H9 (cell line): ENCODE measurements at regions not wholly inside any gene's neighbourhood (a gene's known extent, or its start where the extent isn't known, plus 50 kb on each side); places are given as distances from the start of the nearest gene placed in this dataset.

ENCODE experiments used
- DNase-seq: peaks from one replicate; pipeline ENCODE4 v3.0.0-alpha.2; 2017
- H2AFZ ChIP-seq: one replicate; pipeline ENCODE4 v1.6.1; 2013; ENCODE audit warnings: mild to moderate bottlenecking, low read length, control low read depth, moderate library complexity
- H2AK5ac ChIP-seq: 2 replicates; pipeline ENCODE4 v1.6.1; 2013; ENCODE audit warnings: low read length, control low read depth, mixed read lengths; ENCODE audit not compliant: insufficient read length
- H2BK120ac ChIP-seq: one replicate; pipeline ENCODE4 v1.6.1; 2013; ENCODE audit warnings: low read depth, mild to moderate bottlenecking, low read length, control low read depth, inconsistent platforms; ENCODE audit not compliant: poor library complexity, severe bottlenecking
- H2BK12ac ChIP-seq: 2 replicates; pipeline ENCODE4 v1.6.1; 2013; ENCODE audit warnings: low read length, control low read depth, mixed read lengths, low read depth; ENCODE audit not compliant: insufficient read length
- H2BK15ac ChIP-seq: 2 replicates; pipeline ENCODE4 v1.6.1; 2013; ENCODE audit warnings: low read depth, low read length, control low read depth
- H2BK20ac ChIP-seq: one replicate; pipeline ENCODE4 v1.6.1; 2013; ENCODE audit warnings: low read depth, mild to moderate bottlenecking, low read length, control low read depth, inconsistent platforms; ENCODE audit not compliant: poor library complexity, severe bottlenecking
- H2BK5ac ChIP-seq: 2 replicates; pipeline ENCODE4 v1.6.1; 2013; ENCODE audit warnings: low read length, control low read depth, mixed read lengths; ENCODE audit not compliant: insufficient read length
- H3K14ac ChIP-seq: 2 replicates; pipeline ENCODE4 v1.6.1; 2013; ENCODE audit warnings: low read length, control low read depth; ENCODE audit not compliant: insufficient read depth
- H3K18ac ChIP-seq: 2 replicates; pipeline ENCODE4 v1.6.1; 2013; ENCODE audit warnings: low read depth, mild to moderate bottlenecking, mixed read lengths, low read length, control low read depth; ENCODE audit not compliant: insufficient read length
- H3K23ac ChIP-seq: 2 replicates; pipeline ENCODE4 v1.6.1; 2013; ENCODE audit warnings: low read length, control low read depth, mixed read lengths, low read depth; ENCODE audit not compliant: insufficient read length
- H3K23me2 ChIP-seq: 2 replicates; pipeline ENCODE4 v1.6.1; 2013; ENCODE audit warnings: low read depth, mild to moderate bottlenecking, mixed read lengths, low read length, control low read depth; ENCODE audit not compliant: insufficient read length, poor library complexity, severe bottlenecking
- H3K27ac ChIP-seq: 2 replicates; pipeline ENCODE4 v1.5.1; 2013; ENCODE audit warnings: low read length, control low read depth, mixed read lengths, low read depth; ENCODE audit not compliant: insufficient read length
- H3K27me3 ChIP-seq: 2 replicates; pipeline ENCODE4 v1.6.1; 2013; ENCODE audit warnings: low read length, control low read depth, inconsistent platforms; ENCODE audit not compliant: insufficient read depth
- H3K4ac ChIP-seq: 2 replicates; pipeline ENCODE4 v1.6.1; 2013; ENCODE audit warnings: low read depth, mild to moderate bottlenecking, control low read depth, inconsistent platforms, low read length, moderate library complexity
- H3K4me1 ChIP-seq: 2 replicates; pipeline ENCODE4 v1.6.1; 2013; ENCODE audit warnings: low read length, control low read depth, inconsistent platforms; ENCODE audit not compliant: insufficient read depth
- H3K4me2 ChIP-seq: 2 replicates; pipeline ENCODE4 v1.6.1; 2013; ENCODE audit warnings: low read length, control low read depth, mixed read lengths; ENCODE audit not compliant: insufficient read length, insufficient read depth
- H3K56ac ChIP-seq: 2 replicates; pipeline ENCODE4 v1.6.1; 2013; ENCODE audit warnings: low read depth, mild to moderate bottlenecking, mixed read lengths, low read length, control low read depth; ENCODE audit not compliant: insufficient read length
- H3K79me1 ChIP-seq: 2 replicates; pipeline ENCODE4 v1.6.1; 2013; ENCODE audit warnings: low read depth, mild to moderate bottlenecking, moderate library complexity, low read length, control low read depth, inconsistent platforms; ENCODE audit not compliant: insufficient read depth, poor library complexity, severe bottlenecking
- H3K79me2 ChIP-seq: 2 replicates; pipeline ENCODE4 v1.6.1; 2013; ENCODE audit warnings: low read length, control low read depth, inconsistent platforms; ENCODE audit not compliant: insufficient read depth
- H3K9ac ChIP-seq: 2 replicates; pipeline ENCODE4 v1.6.1; 2013; ENCODE audit warnings: low read length, control low read depth, mixed read lengths; ENCODE audit not compliant: insufficient read length; ENCODE audit errors: extremely low read depth
- H3K9me3 ChIP-seq: one replicate; pipeline ENCODE4 v1.6.1; 2013; ENCODE audit warnings: low read depth, low read length, inconsistent platforms; ENCODE audit not compliant: control insufficient read depth
- H3T11ph ChIP-seq: one replicate; pipeline ENCODE4 v1.6.1; 2013; ENCODE audit warnings: mild to moderate bottlenecking, low read length, control low read depth, inconsistent platforms
- H4K20me1 ChIP-seq: one replicate; pipeline ENCODE4 v1.6.1; 2013; ENCODE audit not compliant: control insufficient read depth, insufficient read length, insufficient read depth
- H4K5ac ChIP-seq: 2 replicates; pipeline ENCODE4 v1.6.1; 2013; ENCODE audit warnings: low read depth, mild to moderate bottlenecking, mixed read lengths, low read length, control low read depth; ENCODE audit not compliant: insufficient read length
- H4K8ac ChIP-seq: replicated peaks from 2 replicates; pipeline ENCODE4 v1.6.1; 2013; ENCODE audit warnings: low read length, control low read depth, mixed read lengths, low read depth; ENCODE audit not compliant: insufficient read length
- H4K91ac ChIP-seq: 2 replicates; pipeline ENCODE4 v1.6.1; 2013; ENCODE audit warnings: low read depth, mild to moderate bottlenecking, moderate library complexity, mixed read lengths, low read length, control low read depth; ENCODE audit not compliant: insufficient read length
- H3K27ac Mint-ChIP-seq, 3 experiments: 2 replicates in 2 of 3; 3 replicates in 1 of 3; pipeline ENCODE4 v1.8.0; 2020 to 2021; ENCODE audit warnings: mixed read lengths in 3 of 3, mild to moderate bottlenecking in 1 of 3, moderate library complexity in 1 of 3
- H3K27me3 Mint-ChIP-seq: 2 replicates; pipeline ENCODE4 v1.8.0; 2021; ENCODE audit warnings: low read depth, mild to moderate bottlenecking, moderate library complexity, mixed read lengths
- H3K36me3 Mint-ChIP-seq, 3 experiments: 2 replicates in 2 of 3; 3 replicates in 1 of 3; pipeline ENCODE4 v1.8.0; 2020 to 2021; ENCODE audit warnings: low read depth in 3 of 3, mixed read lengths in 3 of 3; ENCODE audit not compliant: insufficient read depth in 1 of 3
- H3K4me1 Mint-ChIP-seq, 2 experiments: 2 replicates each; pipeline ENCODE4 v1.8.0; 2020; ENCODE audit warnings: mixed read lengths in 2 of 2
- H3K4me3 Mint-ChIP-seq, 2 experiments: 2 replicates in 1 of 2; 3 replicates in 1 of 2; pipeline ENCODE4 v1.8.0; 2020 to 2021; ENCODE audit warnings: mild to moderate bottlenecking in 2 of 2, mixed read lengths in 2 of 2, moderate library complexity in 1 of 2
- H3K9me3 Mint-ChIP-seq, 2 experiments: 2 replicates in 1 of 2; 3 replicates in 1 of 2; pipeline ENCODE4 v1.8.0; 2020; ENCODE audit warnings: mild to moderate bottlenecking in 2 of 2, mixed read lengths in 2 of 2, moderate library complexity in 1 of 2
- CTCF ChIP-seq: fragments of 200-600 bp; sonication (generic); conservative IDR thresholded peaks from 3 replicates; pipeline ENCODE4 v1.8.0; 2021; ENCODE audit warnings: antibody characterized with exemption, mild to moderate bottlenecking
- WGBS: extraction: QIAGEN DNeasy Blood & Tissue Kit; methylation state at CpG from one replicate; pipeline ENCODE4 v1.1.7; 2013; ENCODE audit warnings: missing lambda C conversion rate, low lambda C conversion rate, mixed read lengths; ENCODE audit not compliant: insufficient read length; ENCODE audit errors: extremely low coverage; 5-methylcytosine and 5-hydroxymethylcytosine counted together

DNA sequence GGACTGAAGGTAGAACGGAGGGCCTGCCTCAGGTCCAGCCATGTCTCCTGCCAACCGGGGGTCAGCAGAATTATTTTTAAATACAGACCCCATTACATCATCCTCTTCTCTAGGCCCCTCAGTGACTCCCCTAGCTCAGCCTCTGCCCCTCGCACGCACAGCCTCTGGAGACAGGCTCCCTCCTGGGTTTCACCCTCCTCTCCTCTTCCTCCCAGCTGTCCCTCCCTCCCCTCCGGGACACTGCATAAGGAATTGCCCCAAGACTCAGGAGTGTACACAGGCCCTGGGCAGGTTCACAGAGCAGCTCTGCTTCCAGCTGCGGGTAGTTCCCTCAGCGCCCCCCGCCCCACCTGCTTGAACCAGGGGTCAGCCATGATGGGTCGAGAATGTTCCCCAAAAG lies 520.2 kb upstream of the MYT1L start:
- H2AFZ ChIP-seq, result no peak overlapping the region
- H3K4ac ChIP-seq, result no peak overlapping the region
- H3K56ac ChIP-seq, result no peak overlapping the region
- no CpG with 5 or more reads among the region's 9 CpGs for WGBS
- H3K4me1 Mint-ChIP-seq, result peaks cover 13 to 22% of the 10 kb centered on the region in 2 experiments
- H3K14ac ChIP-seq, result no peak overlapping the region
- no peaks in the 10 kb centered on the region for H3K79me2 ChIP-seq
- no peaks in the 10 kb centered on the region for H3K27me3 ChIP-seq
- no peaks in the 10 kb centered on the region for H3K79me1 ChIP-seq
- no peak overlapping the region for H2BK120ac ChIP-seq
- no peak overlapping the region for H3K23ac ChIP-seq
- no peak overlapping the region for H2AK5ac ChIP-seq
- H4K8ac ChIP-seq, result no peak overlapping the region
- no peak overlapping the region for H3T11ph ChIP-seq
- H3K9ac ChIP-seq, result no peak overlapping the region
- no peaks in the 10 kb centered on the region for H3K27me3 Mint-ChIP-seq
- H3K9me3 ChIP-seq, result no peaks in the 10 kb centered on the region
- H3K36me3 Mint-ChIP-seq, result no peaks in the 10 kb centered on the region
- H3K18ac ChIP-seq, result no peak overlapping the region
- H3K4me1 ChIP-seq, result no peaks in the 10 kb centered on the region; the same call in 1 of the 2 replicates
- no peak overlapping the region for H3K4me3 Mint-ChIP-seq
- no peak overlapping the region for H3K27ac Mint-ChIP-seq
- H3K9me3 Mint-ChIP-seq, result no peaks in the 10 kb centered on the region
- H4K91ac ChIP-seq, result no peak overlapping the region
- H2BK20ac ChIP-seq, result no peak overlapping the region
- no peak overlapping the region for H3K4me2 ChIP-seq
- H4K20me1 ChIP-seq, result no peaks in the 10 kb centered on the region
- TF ChIP-seq CTCF, result no peak
- H2BK15ac ChIP-seq, result no peak overlapping the region
- H3K23me2 ChIP-seq, result no peaks in the 10 kb centered on the region
- no peak overlapping the region for H3K27ac ChIP-seq
- H2BK5ac ChIP-seq, result no peak overlapping the region
- H2BK12ac ChIP-seq, result no peak overlapping the region
- no peak for DNase-seq
- no peak overlapping the region for H4K5ac ChIP-seq
